ENCODE measurements at regions not wholly inside any gene's neighbourhood (a gene's known extent, or its start where the extent isn't known, plus 50 kb on each side); places are given as distances from the start of the nearest gene placed in this dataset.
"Not testable (repeated sequence)": the region's sequence is repeated elsewhere in the genome, so short reads cannot be mapped to it uniquely, and the experiment has no call there.

DNA sequence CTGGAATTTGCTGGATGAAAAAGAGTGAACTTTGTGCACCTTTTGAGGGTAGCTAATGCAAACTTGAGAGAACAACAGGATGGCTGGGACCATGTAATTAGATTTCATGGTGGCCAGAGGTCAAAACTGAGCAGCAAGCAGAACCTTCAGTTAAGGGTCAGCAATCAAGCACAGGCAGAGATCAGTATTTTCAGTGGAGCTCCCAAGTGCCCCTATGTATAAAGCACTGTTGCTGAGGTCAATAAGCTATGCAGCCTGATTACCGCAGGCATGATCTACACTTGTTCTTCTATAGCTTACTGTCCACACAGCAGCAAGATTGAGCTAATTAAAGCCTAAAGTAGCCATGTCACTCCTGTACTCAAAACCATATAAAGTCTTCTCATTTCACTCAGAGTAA, 62.1 kb upstream of the TMC1 start:
- TF ChIP-seq, protein P1, sequence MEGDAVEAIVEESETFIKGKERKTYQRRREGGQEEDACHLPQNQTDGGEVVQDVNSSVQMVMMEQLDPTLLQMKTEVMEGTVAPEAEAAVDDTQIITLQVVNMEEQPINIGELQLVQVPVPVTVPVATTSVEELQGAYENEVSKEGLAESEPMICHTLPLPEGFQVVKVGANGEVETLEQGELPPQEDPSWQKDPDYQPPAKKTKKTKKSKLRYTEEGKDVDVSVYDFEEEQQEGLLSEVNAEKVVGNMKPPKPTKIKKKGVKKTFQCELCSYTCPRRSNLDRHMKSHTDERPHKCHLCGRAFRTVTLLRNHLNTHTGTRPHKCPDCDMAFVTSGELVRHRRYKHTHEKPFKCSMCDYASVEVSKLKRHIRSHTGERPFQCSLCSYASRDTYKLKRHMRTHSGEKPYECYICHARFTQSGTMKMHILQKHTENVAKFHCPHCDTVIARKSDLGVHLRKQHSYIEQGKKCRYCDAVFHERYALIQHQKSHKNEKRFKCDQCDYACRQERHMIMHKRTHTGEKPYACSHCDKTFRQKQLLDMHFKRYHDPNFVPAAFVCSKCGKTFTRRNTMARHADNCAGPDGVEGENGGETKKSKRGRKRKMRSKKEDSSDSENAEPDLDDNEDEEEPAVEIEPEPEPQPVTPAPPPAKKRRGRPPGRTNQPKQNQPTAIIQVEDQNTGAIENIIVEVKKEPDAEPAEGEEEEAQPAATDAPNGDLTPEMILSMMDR (IDR thresholded peaks at IDR 0.05; ENCODE audit: insufficient read depth, low read depth, low read length, missing control alignments): no peak
- no peak overlapping the region for H3K4me3 ChIP-seq (ENCODE audit: low read length)
- no peak for DNase-seq (ENCODE audit: low read depth)

DNA sequence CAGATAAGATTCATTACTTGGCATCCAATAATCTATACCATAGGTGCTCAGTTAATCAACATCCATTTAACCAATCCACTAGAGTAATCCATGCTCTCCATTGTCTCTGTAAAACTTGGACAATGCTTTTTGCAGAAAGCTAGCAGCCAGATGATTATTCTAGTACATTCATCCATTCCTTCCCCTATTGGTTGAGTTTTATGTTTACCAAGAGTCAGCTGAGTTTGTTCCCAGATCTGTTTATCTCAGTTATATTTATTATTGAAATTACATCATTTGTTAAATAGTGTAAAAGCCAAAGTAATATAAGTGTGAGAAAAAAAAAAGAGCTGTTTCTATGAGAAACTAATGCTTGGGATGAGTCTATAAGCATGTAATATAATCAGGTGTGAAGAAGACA, 63.3 kb upstream of the TMC1 start:
- no peak overlapping the region for H3K4me3 ChIP-seq (ENCODE audit: low read length)
- DNase-seq (ENCODE audit: low read depth): no peak
- TF ChIP-seq, protein P1 (IDR thresholded peaks at IDR 0.05; ENCODE audit: insufficient read depth, low read depth, low read length, missing control alignments): no peak

DNA sequence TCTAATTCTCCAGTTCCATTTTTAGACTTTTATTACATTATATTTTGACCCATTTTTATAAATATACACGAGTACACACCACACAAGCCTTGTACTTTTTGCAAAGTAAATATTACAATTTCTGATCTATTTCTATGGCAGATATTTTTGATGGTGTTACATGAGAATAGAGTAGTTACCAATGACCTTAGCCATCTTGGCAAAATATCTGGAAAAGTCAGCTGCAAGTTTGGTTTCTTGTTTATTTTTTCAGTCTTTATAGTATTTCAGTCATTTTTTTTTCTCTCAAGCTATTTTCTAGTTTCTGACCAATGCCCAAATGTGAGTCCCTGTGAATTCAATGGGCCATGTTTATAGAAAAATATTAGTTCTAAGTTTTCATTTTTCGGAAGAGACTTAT, 64.0 kb upstream of the TMC1 start:
- DNase-seq (ENCODE audit: low read depth): no peak
- H3K4me3 ChIP-seq (ENCODE audit: low read length): no peak overlapping the region
- TF ChIP-seq, protein P1 (IDR thresholded peaks at IDR 0.05; ENCODE audit: insufficient read depth, low read depth, low read length, missing control alignments): no peak

DNA sequence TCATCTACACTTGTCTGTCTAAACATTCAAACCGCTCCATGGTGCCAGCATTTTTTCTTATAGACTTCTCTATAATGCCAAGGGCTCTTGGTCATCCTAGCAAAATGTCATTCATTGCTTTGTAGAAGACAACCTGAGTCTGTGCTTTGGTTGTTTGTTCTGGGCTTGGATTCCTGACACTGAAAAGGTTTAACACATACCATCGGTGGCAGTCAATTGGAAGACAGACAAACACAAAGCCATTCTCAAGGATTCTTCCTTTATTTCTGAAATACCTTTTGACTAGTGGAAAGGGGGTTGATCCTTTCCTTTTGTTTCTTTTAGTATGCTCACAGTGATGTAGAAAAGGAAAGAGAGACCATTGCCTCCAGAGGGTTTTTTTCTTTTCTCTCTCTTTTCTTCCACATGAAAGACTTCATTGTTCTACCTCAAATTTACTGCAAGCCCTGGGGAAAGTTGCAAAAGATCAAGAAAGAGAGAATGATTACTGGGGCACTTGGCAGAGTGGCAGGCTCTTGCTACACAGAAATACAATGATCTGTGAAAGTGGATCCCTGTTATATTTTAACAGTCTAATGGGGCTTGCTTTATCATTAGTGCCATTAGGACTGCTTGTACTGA, 66.4 kb upstream of the TMC1 start:
- TF ChIP-seq, protein P1 (IDR thresholded peaks at IDR 0.05; ENCODE audit: insufficient read depth, low read depth, low read length, missing control alignments): no peak

DNA sequence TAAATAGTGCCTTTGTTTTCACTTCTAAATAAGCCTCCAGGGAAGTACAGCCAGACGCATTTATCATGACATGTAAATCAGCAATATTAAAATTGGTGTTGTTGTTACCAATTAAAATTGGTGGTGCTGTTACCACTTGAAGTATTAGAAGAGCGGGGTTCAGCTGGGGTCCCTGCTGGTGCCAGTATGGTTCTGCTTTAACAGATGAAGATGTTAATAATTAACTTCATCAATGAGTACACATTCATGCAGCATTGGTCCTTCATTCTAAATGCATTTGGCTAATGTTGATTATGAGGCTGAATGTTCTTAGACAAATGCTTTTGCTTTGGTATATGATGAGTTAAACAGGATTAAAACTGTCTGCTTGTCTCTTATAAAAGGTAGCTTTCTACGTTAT, 67.6 kb upstream of the TMC1 start:
- DNase-seq (ENCODE audit: low read depth): no peak
- TF ChIP-seq, protein P1 (IDR thresholded peaks at IDR 0.05; ENCODE audit: insufficient read depth, low read depth, low read length, missing control alignments): no peak
- H3K4me3 ChIP-seq (ENCODE audit: low read length): no peak overlapping the region

More for the DNA sequence above, 66.4 kb upstream of the TMC1 start:
- no peak overlapping the region for H3K4me3 ChIP-seq (ENCODE audit: low read length)
- DNase-seq (ENCODE audit: low read depth): no peak

DNA sequence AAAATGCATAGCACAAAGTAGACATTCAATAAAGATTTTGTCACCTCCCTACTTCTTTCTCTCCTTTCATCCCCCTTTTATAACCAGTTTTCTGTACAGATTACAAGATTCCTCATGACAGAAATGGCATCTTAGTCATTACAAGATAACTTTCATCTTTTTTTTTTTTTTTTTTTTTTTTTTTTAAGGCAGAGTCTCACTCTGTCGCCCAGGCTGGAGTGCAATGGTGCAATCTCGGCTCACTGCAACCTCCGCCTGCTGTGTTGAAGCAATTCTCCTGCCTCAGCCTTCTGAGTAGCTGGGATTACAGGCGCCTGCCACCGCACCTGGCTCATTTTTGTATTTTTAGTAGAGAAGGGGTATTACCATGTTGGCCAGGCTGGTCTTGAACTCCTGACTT, 75.2 kb upstream of the TMC1 start:
- not testable (repeated sequence) for DNase-seq (ENCODE audit: low read depth); H3K4me3 ChIP-seq (ENCODE audit: low read length)

DNA sequence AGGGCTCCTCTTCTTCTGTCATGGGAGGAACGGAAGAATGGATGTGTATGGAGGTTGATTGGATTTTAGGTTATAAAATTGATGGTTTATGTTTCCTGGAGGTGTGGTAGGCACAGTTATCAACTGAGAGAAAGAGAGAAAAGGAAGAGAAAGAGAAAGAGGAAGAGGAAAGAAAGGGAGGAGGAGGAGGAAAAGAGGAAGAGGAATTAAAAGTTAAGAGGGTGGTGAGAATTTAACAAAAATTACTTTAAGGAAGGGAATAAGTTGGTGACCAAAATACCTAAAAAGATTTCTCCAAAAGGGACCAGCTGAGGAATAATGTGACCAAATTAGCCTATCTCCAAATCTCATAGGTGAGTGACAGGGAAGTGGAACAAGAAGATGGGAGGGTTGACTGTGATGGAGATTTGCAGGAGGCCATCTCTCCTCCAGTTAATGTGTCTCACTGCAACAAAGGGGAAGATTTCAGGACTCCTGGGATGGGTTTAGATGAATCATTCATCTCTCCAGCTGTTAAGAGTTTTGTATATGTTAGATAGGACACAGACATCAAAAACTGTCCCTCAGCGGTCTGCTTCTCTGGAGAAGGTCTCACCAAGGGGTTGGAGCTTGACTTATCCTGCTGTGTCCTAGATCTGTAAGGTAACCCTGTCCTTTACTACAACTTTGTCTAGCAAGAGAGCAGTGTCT, 76.0 kb upstream of the TMC1 start:
- TF ChIP-seq, protein P1 (IDR thresholded peaks at IDR 0.05; ENCODE audit: insufficient read depth, low read depth, low read length, missing control alignments): no peak
- H3K4me3 ChIP-seq (ENCODE audit: low read length): no peak overlapping the region
- no peak for DNase-seq (ENCODE audit: low read depth)

Data from epithelial cell of esophagus (primary cell).